PC-3 (cell line): ENCODE measurements at regions not wholly inside any gene's neighbourhood (a gene's known extent, or its start where the extent isn't known, plus 50 kb on each side); places are given as distances from the start of the nearest gene placed in this dataset.

ENCODE experiments used
- ATAC-seq: fragments of 200-7000 bp; cut with Tn5 transposase; 2 replicates; pipeline ENCODE4 v1.9.1; 2020; ENCODE audit warnings: mild to moderate bottlenecking, moderate library complexity
- BruUV-seq: library from RNA; stranded (reverse); fragments of 400-500 nt; replicated peaks from 2 replicates; lab custom pipeline; 2021; lab: Mats Ljungman, UMichigan
- CTCF ChIA-PET: fragments of 300-600 bp; sonication (Branson Sonifier 250); formaldehyde crosslinking; loops from one replicate; lab custom pipeline; 2022; ENCODE audit warnings: antibody characterized with exemption; lab: Charles Lee
- POLR2A ChIA-PET: fragments of 300-600 bp; sonication (Branson Sonifier 250); formaldehyde crosslinking; loops from one replicate; lab custom pipeline; 2022; ENCODE audit warnings: antibody characterized with exemption; ENCODE audit not compliant: unreplicated experiment; lab: Charles Lee
- DNase-seq: peaks from one replicate; pipeline ENCODE4 v3.0.0-alpha.2; 2015
- H2AFZ ChIP-seq: fragments of 300-600 bp; sonication (generic); 2 replicates; pipeline ENCODE4 v1.6.0; 2016; ENCODE audit warnings: antibody characterized with exemption, low read length
- H3F3A ChIP-seq: fragments of 300-600 bp; sonication (generic); one replicate; pipeline ENCODE4 v1.6.0; 2017; ENCODE audit warnings: antibody characterized with exemption, low read length, control low read depth, mild to moderate bottlenecking; ENCODE audit not compliant: unreplicated experiment
- H3K27ac ChIP-seq: fragments of 300-600 bp; sonication (generic); 2 replicates; pipeline ENCODE4 v1.5.1; 2016; ENCODE audit warnings: mild to moderate bottlenecking, low read length
- H3K27me3 ChIP-seq: fragments of 300-600 bp; sonication (generic); 2 replicates; pipeline ENCODE4 v1.6.1; 2016; ENCODE audit warnings: low read length, mixed read lengths
- H3K36me3 ChIP-seq: fragments of 300-600 bp; sonication (generic); 2 replicates; pipeline ENCODE4 v1.6.1; 2016; ENCODE audit warnings: low read depth, mixed run types, low read length, mixed read lengths
- H3K4me1 ChIP-seq: fragments of 300-600 bp; sonication (generic); 2 replicates; pipeline ENCODE4 v1.5.1; 2016; ENCODE audit warnings: low read length; ENCODE audit not compliant: insufficient read depth
- H3K4me2 ChIP-seq: fragments of 300-600 bp; sonication (generic); 2 replicates; pipeline ENCODE4 v1.6.0; 2016; ENCODE audit warnings: low read length
- H3K4me3 ChIP-seq: fragments of 300-600 bp; sonication (generic); 2 replicates; pipeline ENCODE4 v1.5.1; 2016; ENCODE audit warnings: mild to moderate bottlenecking, low read length, mixed read lengths
- H3K79me2 ChIP-seq: fragments of 300-600 bp; sonication (generic); 2 replicates; pipeline ENCODE4 v1.6.1; 2017; ENCODE audit warnings: low read length, mixed read lengths
- H3K9ac ChIP-seq: fragments of 300-600 bp; sonication (generic); 2 replicates; pipeline ENCODE4 v1.6.0; 2016; ENCODE audit warnings: mild to moderate bottlenecking, low read length
- H3K9me2 ChIP-seq: fragments of 300-600 bp; sonication (generic); replicated peaks from 2 replicates; pipeline ENCODE4 v1.6.1; 2016; ENCODE audit warnings: mixed run types, low read length, mixed read lengths
- H3K9me3 ChIP-seq: fragments of 300-600 bp; sonication (generic); 2 replicates; pipeline ENCODE4 v1.6.1; 2016; ENCODE audit warnings: low read length, mixed read lengths
- H4K20me1 ChIP-seq: fragments of 300-600 bp; sonication (generic); 2 replicates; pipeline ENCODE4 v1.6.1; 2016; ENCODE audit warnings: low read length, mixed read lengths
- EZH2 ChIP-seq: fragments of 300-600 bp; sonication (generic); IDR thresholded peaks from one replicate; pipeline ENCODE4 v1.6.1; 2017; ENCODE audit warnings: antibody characterized with exemption, mild to moderate bottlenecking, low read length; ENCODE audit not compliant: unreplicated experiment
- EZH2phosphoT487 ChIP-seq: fragments of 300-600 bp; sonication (generic); IDR thresholded peaks from 2 replicates; pipeline ENCODE4 v1.6.1; 2018; ENCODE audit warnings: mild to moderate bottlenecking, antibody characterized with exemption, low read length, borderline replicate concordance
- intact Hi-C: fragments of 100-400 bp; cut with micrococcal nuclease; formaldehyde crosslinking; loops from 2 replicates; pipeline ENCODE4 v1.9.0; 2023
- TF ChIP-seq, protein P1 (sequence below): fragments of 300-600 bp; sonication (generic); conservative IDR thresholded peaks from 2 replicates; pipeline ENCODE4 v1.5.1; 2017; ENCODE audit warnings: antibody characterized with exemption, low read depth, mild to moderate bottlenecking, low read length

DNA sequence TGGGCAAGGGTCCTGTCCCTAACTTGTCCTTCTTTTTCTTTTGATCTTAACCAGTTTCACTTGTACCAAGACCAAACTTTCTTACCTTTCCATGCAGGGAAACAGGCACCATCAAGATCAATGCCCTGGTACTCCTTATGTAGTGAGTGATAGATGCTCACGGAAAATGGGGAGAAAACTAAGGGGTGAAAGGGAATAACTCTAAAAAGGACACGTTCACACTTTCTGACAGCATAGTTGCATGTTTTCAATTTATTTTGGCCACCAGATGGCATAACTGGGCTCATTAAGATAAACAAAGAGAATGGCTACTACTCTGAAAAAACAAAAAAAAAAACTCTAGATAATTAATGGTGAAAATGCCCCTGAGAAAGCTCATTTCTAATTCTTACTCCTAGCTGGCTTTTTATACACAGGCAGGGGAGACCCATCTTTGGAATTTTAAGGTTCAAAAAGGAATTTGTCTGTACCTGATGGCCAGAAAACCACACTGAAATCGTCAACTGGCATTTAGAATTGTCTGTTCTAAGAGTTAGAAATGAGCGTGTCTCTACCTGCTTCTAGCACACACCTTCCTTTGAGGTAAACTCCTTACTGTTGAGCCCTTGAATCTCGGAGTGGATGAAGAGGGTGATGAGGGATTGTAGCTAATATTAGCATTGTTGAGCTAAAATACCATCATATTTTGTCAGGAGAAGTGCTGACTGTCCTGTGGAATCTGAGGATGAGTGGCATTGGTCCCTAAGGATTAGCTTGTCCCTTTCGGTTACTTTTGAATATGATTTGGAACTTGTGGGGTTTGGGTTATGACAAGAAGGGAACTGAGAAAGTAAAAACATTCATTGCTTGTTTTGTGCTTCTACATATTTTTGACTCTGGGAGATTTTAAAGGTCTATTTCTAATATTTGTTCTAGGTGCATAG lies 62.2 kb upstream of the DDR1 start:
- peak overlapping the region; percentile 53 for H3K9ac ChIP-seq
- peak overlapping the region; percentile 62 for H3K4me2 ChIP-seq
- intact Hi-C loops: loop anchor here (1.0 to 5.0 kb wide), 3 partner anchors 55 to 135 kb away; partner anchors contain the start of gene PPP1R18
- no peaks in the 10 kb centered on the region for H3K9me2 ChIP-seq
- DNase-seq: peak; percentile 70
- H3K27me3 ChIP-seq: no peaks in the 10 kb centered on the region
- H3F3A ChIP-seq: peaks cover 3% of the 10 kb centered on the region
- TF ChIP-seq EZH2: no peak
- TF ChIP-seq, protein P1, sequence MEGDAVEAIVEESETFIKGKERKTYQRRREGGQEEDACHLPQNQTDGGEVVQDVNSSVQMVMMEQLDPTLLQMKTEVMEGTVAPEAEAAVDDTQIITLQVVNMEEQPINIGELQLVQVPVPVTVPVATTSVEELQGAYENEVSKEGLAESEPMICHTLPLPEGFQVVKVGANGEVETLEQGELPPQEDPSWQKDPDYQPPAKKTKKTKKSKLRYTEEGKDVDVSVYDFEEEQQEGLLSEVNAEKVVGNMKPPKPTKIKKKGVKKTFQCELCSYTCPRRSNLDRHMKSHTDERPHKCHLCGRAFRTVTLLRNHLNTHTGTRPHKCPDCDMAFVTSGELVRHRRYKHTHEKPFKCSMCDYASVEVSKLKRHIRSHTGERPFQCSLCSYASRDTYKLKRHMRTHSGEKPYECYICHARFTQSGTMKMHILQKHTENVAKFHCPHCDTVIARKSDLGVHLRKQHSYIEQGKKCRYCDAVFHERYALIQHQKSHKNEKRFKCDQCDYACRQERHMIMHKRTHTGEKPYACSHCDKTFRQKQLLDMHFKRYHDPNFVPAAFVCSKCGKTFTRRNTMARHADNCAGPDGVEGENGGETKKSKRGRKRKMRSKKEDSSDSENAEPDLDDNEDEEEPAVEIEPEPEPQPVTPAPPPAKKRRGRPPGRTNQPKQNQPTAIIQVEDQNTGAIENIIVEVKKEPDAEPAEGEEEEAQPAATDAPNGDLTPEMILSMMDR: peak; percentile 77
- TF ChIP-seq EZH2phosphoT487: no peak
- 0 out of 2 replicates have a peak, but pooled peaks have one; percentile 8 for ATAC-seq
- H3K4me3 ChIP-seq: peak overlapping the region; percentile 13; the same call in 1 of the 2 replicates
- H3K9me3 ChIP-seq: no peaks in the 10 kb centered on the region
- H3K79me2 ChIP-seq: no peaks in the 10 kb centered on the region
- POLR2A ChIA-PET: interaction anchor here (0.9 to 1.2 kb wide), 6 partner anchors 39 to 78 kb away, joined by 3 to 12 read pairs (median 4); partner anchors contain the start of gene IER3
- TSS peak; percentile 19 for BruUV-seq
- peaks cover 63% of the 10 kb centered on the region for H3K4me1 ChIP-seq
- H3K27ac ChIP-seq: peak overlapping the region; percentile 74
- H3K36me3 ChIP-seq: no peaks in the 10 kb centered on the region
- CTCF ChIA-PET: interaction anchor here (0.6 to 1.3 kb wide), 8 partner anchors 40 to 258 kb away, joined by 3 to 7 read pairs (median 4); partner anchors contain the start of gene VARS2
- H2AFZ ChIP-seq: peak overlapping the region; percentile 31
- H4K20me1 ChIP-seq: no peaks in the 10 kb centered on the region

DNA sequence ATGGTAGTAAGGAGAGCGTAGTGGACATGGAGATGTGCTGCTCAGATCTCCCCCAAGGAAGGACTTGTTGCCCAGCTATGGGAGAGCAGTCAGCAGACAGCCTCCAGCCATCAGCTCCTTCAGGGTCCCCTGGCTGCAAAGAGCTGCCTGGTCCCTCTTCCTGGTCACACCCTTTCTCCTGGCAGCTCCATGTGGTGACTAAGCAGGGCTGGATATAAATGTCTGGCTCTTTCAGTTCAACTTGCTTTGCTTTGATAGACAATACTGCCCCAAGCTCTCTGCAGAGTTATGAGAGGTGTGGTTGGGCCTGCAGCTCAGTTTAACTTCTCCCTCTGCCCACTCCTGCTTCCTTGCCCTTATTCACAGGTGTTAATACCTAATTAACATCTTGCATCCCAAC lies 64.1 kb upstream of the DDR1 start:
- Histone ChIP-seq H3K4me2 (peak overlapping the region; percentile 27), H3K9me2 (no peaks in the 10 kb centered on the region), H3K9ac (peak overlapping the region; percentile 69), H3K79me2 (no peaks in the 10 kb centered on the region), H3F3A (peaks cover 3% of the 10 kb centered on the region), H3K27ac (peak overlapping the region; percentile 89), H3K9me3 (no peaks in the 10 kb centered on the region), H3K4me3 (no peak overlapping the region), H3K27me3 (no peaks in the 10 kb centered on the region), H3K4me1 (peaks cover 55% of the 10 kb centered on the region), H2AFZ (no peak overlapping the region), H3K36me3 (no peaks in the 10 kb centered on the region), H4K20me1 (no peaks in the 10 kb centered on the region)
- no peak for TF ChIP-seq EZH2phosphoT487
- TF ChIP-seq, protein P1: peak; percentile 26; the same call in 1 of the 2 replicates
- peak; percentile 95 for DNase-seq
- BruUV-seq: no TSS peak
- CTCF ChIA-PET: interaction anchor here (0.5 to 1.2 kb wide), 14 partner anchors 38 to 260 kb away, joined by 3 to 10 read pairs (median 3); partner anchors contain the start of genes FLOT1 and GTF2H4
- intact Hi-C loops: loop anchor here (1.0 to 5.0 kb wide), 3 partner anchors 38 to 133 kb away; partner anchors contain the start of gene PPP1R18
- POLR2A ChIA-PET: interaction anchor here (0.5 to 1.4 kb wide), 13 partner anchors 39 to 92 kb away, joined by 3 to 9 read pairs (median 6); partner anchors contain the start of genes DDR1, FLOT1 and IER3
- peak; percentile 91 for ATAC-seq
